WTC11 (cell line): ENCODE measurements at regions not wholly inside any gene's neighbourhood (a gene's known extent, or its start where the extent isn't known, plus 50 kb on each side); places are given as distances from the start of the nearest gene placed in this dataset.

Source experiments
- ATAC-seq: fragments of 200-7000 bp; cut with Tn5 transposase; 2 replicates; pipeline ENCODE4 v1.10.0; 2021; ENCODE audit warnings: mild to moderate bottlenecking, moderate library complexity
- CTCF ChIA-PET: fragments of 300-600 bp; sonication (Branson Sonifier 250); formaldehyde crosslinking; loops from one replicate; lab custom pipeline; 2021; ENCODE audit warnings: antibody characterized with exemption; lab: Charles Lee
- POLR2A ChIA-PET: fragments of 350-600 bp; sonication (Branson Sonifier 250); formaldehyde crosslinking; loops from one replicate; lab custom pipeline; 2021; ENCODE audit warnings: antibody characterized with exemption; lab: Charles Lee
- DNase-seq: peaks from one replicate; pipeline ENCODE4 v3.0.0; 2021; ENCODE audit warnings: low spot score
- H3K27ac Mint-ChIP-seq: 2 replicates; pipeline ENCODE4 v1.8.0; 2021; ENCODE audit warnings: mixed read lengths
- H3K27me3 Mint-ChIP-seq: 2 replicates; pipeline ENCODE4 v1.8.0; 2021; ENCODE audit warnings: low read depth, mild to moderate bottlenecking, moderate library complexity, mixed read lengths
- H3K36me3 Mint-ChIP-seq: 2 replicates; pipeline ENCODE4 v1.8.0; 2021; ENCODE audit warnings: mixed read lengths
- H3K4me1 Mint-ChIP-seq: 2 replicates; pipeline ENCODE4 v1.8.0; 2022; ENCODE audit warnings: mixed read lengths
- H3K4me3 Mint-ChIP-seq: 2 replicates; pipeline ENCODE4 v1.8.0; 2021; ENCODE audit warnings: mild to moderate bottlenecking, moderate library complexity, mixed read lengths
- H3K9me3 Mint-ChIP-seq: 2 replicates; pipeline ENCODE4 v1.8.0; 2021; ENCODE audit warnings: mixed read lengths
- AFF4 ChIP-seq: sonication (generic); formaldehyde crosslinking; IDR thresholded peaks from 2 replicates; pipeline ENCODE4 v1.8.1; 2023; ENCODE audit warnings: mild to moderate bottlenecking, missing genetic modification reagents, borderline replicate concordance
- AR ChIP-seq: fragments of 250-450 bp; sonication (Bioruptor Pico); IDR thresholded peaks from 2 replicates; pipeline ENCODE4 v1.9.0; 2021; ENCODE audit warnings: mild to moderate bottlenecking
- CBFB ChIP-seq: sonication (generic); formaldehyde crosslinking; IDR thresholded peaks from 2 replicates; pipeline ENCODE4 v1.8.1; 2022; ENCODE audit warnings: mild to moderate bottlenecking, low read depth, missing genetic modification reagents
- CREB1 ChIP-seq: sonication (generic); formaldehyde crosslinking; IDR thresholded peaks from 2 replicates; pipeline ENCODE4 v1.8.0; 2023; ENCODE audit warnings: mild to moderate bottlenecking, missing genetic modification reagents
- EMX1 ChIP-seq: fragments of 250-450 bp; sonication (Bioruptor Pico); IDR thresholded peaks from 2 replicates; pipeline ENCODE4 v1.8.0; 2021; ENCODE audit warnings: mild to moderate bottlenecking
- ETV6 ChIP-seq: sonication (generic); formaldehyde crosslinking; IDR thresholded peaks from 2 replicates; pipeline ENCODE4 v1.8.1; 2022; ENCODE audit warnings: mild to moderate bottlenecking, missing genetic modification reagents
- IRF1 ChIP-seq: sonication (generic); formaldehyde crosslinking; IDR thresholded peaks from 2 replicates; pipeline ENCODE4 v1.8.0; 2023; ENCODE audit warnings: missing genetic modification reagents
- MAX ChIP-seq: sonication (generic); formaldehyde crosslinking; IDR thresholded peaks from 2 replicates; pipeline ENCODE4 v1.8.0; 2022; ENCODE audit warnings: mild to moderate bottlenecking, missing genetic modification reagents
- NR1H2 ChIP-seq: sonication (generic); formaldehyde crosslinking; IDR thresholded peaks from 2 replicates; pipeline ENCODE4 v1.9.0; 2021; ENCODE audit warnings: mild to moderate bottlenecking, moderate library complexity, missing genetic modification reagents
- RELA ChIP-seq: sonication (generic); formaldehyde crosslinking; IDR thresholded peaks from 2 replicates; pipeline ENCODE4 v1.8.1; 2022; ENCODE audit warnings: missing genetic modification reagents, mild to moderate bottlenecking, borderline replicate concordance
- SP1 ChIP-seq: sonication (generic); formaldehyde crosslinking; conservative IDR thresholded peaks from 2 replicates; pipeline ENCODE4 v1.8.1; 2022; ENCODE audit warnings: missing genetic modification reagents
- ZNF121 ChIP-seq: sonication (generic); formaldehyde crosslinking; IDR thresholded peaks from 2 replicates; pipeline ENCODE4 v1.8.0; 2023; ENCODE audit warnings: missing genetic modification reagents
- ZNF263 ChIP-seq: sonication (generic); formaldehyde crosslinking; IDR thresholded peaks from 2 replicates; pipeline ENCODE4 v1.8.1; 2022; ENCODE audit warnings: low read depth, mild to moderate bottlenecking, moderate library complexity, missing genetic modification reagents
- ZNF423 ChIP-seq: fragments of 250-450 bp; sonication (Bioruptor Pico); IDR thresholded peaks from 2 replicates; pipeline ENCODE4 v2.1.2; 2022; ENCODE audit warnings: mild to moderate bottlenecking, moderate library complexity
- ZNF532 ChIP-seq: fragments of 250-450 bp; sonication (Bioruptor Pico); IDR thresholded peaks from 2 replicates; pipeline ENCODE4 v1.9.0; 2021; ENCODE audit warnings: mild to moderate bottlenecking, borderline replicate concordance

GRCh38 chr2:144631636-144632035, 111.7 kb upstream of the ZEB2 start (continued):
- no peak for TF ChIP-seq IRF1
- no peak for TF ChIP-seq ZNF121
- no peak for TF ChIP-seq EMX1
- no peak for TF ChIP-seq AR (CRISPR knock-in tag)
- no peak for TF ChIP-seq SP1 (CRISPR knock-in tag)

- Mint-ChIP-seq H3K4me1 (peaks cover 29% of the 10 kb centered on the region), H3K27me3 (no peaks in the 10 kb centered on the region; the same call in 1 of the 2 replicates), H3K9me3 (peaks cover 21% of the 10 kb centered on the region), H3K36me3 (peaks cover 3% of the 10 kb centered on the region), H3K4me3 (no peak overlapping the region), H3K27ac (no peak overlapping the region)
- TF ChIP-seq ZNF532 (CRISPR knock-in tag) (no peak), ZNF423 (CRISPR knock-in tag) (no peak), AFF4 (CRISPR knock-in tag) (no peak), CREB1 (no peak), ZNF263 (CRISPR knock-in tag) (no peak), CBFB (CRISPR knock-in tag) (no peak), RELA (no peak), MAX (CRISPR knock-in tag) (no peak), NR1H2 (CRISPR knock-in tag) (no peak), ETV6 (CRISPR knock-in tag) (no peak)
- CTCF ChIA-PET, result no interaction called here
- ATAC-seq, result no peak
- POLR2A ChIA-PET, result no interaction called here
- DNase-seq, result no peak
Observed at GRCh38 chr2:144630459-144631215, 110.7 kb upstream of the ZEB2 start.
